SU-DHL-6 (cell line): ENCODE measurements at regions not wholly inside any gene's neighbourhood (a gene's known extent, or its start where the extent isn't known, plus 50 kb on each side); places are given as distances from the start of the nearest gene placed in this dataset.

ENCODE experiments used
- H2AFZ ChIP-seq: fragments of 200-600 bp; sonication (generic); 2 replicates; pipeline ENCODE4 v1.6.1; 2014; ENCODE audit warnings: low read depth, mild to moderate bottlenecking, moderate library complexity, mixed read lengths, antibody characterized with exemption, low read length; ENCODE audit not compliant: severe bottlenecking
- H3F3A ChIP-seq: fragments of 200-600 bp; shearing (Covaris generic); 2 replicates; pipeline ENCODE4 v1.6.0; 2016; ENCODE audit warnings: antibody characterized with exemption, mild to moderate bottlenecking; ENCODE audit not compliant: insufficient read depth
- H3K27ac ChIP-seq: fragments of 200-600 bp; sonication (generic); 2 replicates; pipeline ENCODE4 v1.5.1; 2016; ENCODE audit warnings: low read depth, mild to moderate bottlenecking, low read length, moderate library complexity, mixed read lengths
- H3K27me3 ChIP-seq: fragments of 200-600 bp; sonication (generic), shearing (Covaris generic); 2 replicates; pipeline ENCODE4 v1.6.0; 2014; ENCODE audit warnings: mild to moderate bottlenecking, low read length
- H3K36me3 ChIP-seq: fragments of 200-600 bp; sonication (generic); 2 replicates; pipeline ENCODE4 v1.6.1; 2014; ENCODE audit warnings: mild to moderate bottlenecking, low read length, mixed read lengths
- H3K4me2 ChIP-seq: fragments of 300-600, 200-600 bp; shearing (Covaris generic), sonication (generic); 2 replicates; pipeline ENCODE4 v1.6.0; 2014; ENCODE audit warnings: low read length, low read depth, mild to moderate bottlenecking; ENCODE audit not compliant: poor library complexity, severe bottlenecking
- H3K4me3 ChIP-seq: fragments of 200-600 bp; sonication (generic); 2 replicates; pipeline ENCODE4 v1.5.1; 2014; ENCODE audit warnings: antibody characterized with exemption, low read length, mild to moderate bottlenecking, mixed read lengths; ENCODE audit not compliant: insufficient read depth, poor library complexity, severe bottlenecking
- H3K79me2 ChIP-seq: fragments of 200-600 bp; sonication (generic); 2 replicates; pipeline ENCODE4 v1.6.1; 2014; ENCODE audit warnings: mild to moderate bottlenecking, low read length, moderate library complexity; ENCODE audit not compliant: insufficient read depth
- H3K9ac ChIP-seq: fragments of 200-600 bp; sonication (generic); 2 replicates; pipeline ENCODE4 v1.7.0; 2014; ENCODE audit warnings: mild to moderate bottlenecking, low read length
- H3K9me2 ChIP-seq: fragments of 200-600 bp; sonication (generic); replicated peaks from 2 replicates; pipeline ENCODE4 v1.6.1; 2014; ENCODE audit warnings: low read length; ENCODE audit not compliant: insufficient read depth
- H3K9me3 ChIP-seq: fragments of 200-600 bp; sonication (generic); 2 replicates; pipeline ENCODE4 v1.6.1; 2014; ENCODE audit warnings: low read length, mixed read lengths; ENCODE audit not compliant: insufficient read depth
- H4K20me1 ChIP-seq: fragments of 200-600 bp; sonication (generic); 2 replicates; pipeline ENCODE4 v1.6.1; 2014; ENCODE audit warnings: low read depth, mild to moderate bottlenecking, antibody characterized with exemption, low read length, moderate library complexity, mixed read lengths
- CTCF ChIP-seq: fragments of 200-600 bp; sonication (generic); IDR thresholded peaks from one replicate; pipeline ENCODE4 v1.5.1; 2017; ENCODE audit warnings: antibody characterized with exemption, mild to moderate bottlenecking, low read length, moderate library complexity; ENCODE audit not compliant: insufficient read depth, poor library complexity, severe bottlenecking
- EZH2phosphoT487 ChIP-seq: fragments of 200-600 bp; sonication (generic), shearing (Covaris generic); conservative IDR thresholded peaks from 2 replicates; pipeline ENCODE4 v1.6.1; 2018; ENCODE audit warnings: mild to moderate bottlenecking, antibody characterized with exemption, low read length, moderate library complexity, mixed read lengths

- H2AFZ ChIP-seq: no peak overlapping the region
- no peak for TF ChIP-seq EZH2phosphoT487
- TF ChIP-seq CTCF: no peak
- H3K27me3 ChIP-seq: no peaks in the 10 kb centered on the region
- H3K27ac ChIP-seq: no peak overlapping the region
- H3F3A ChIP-seq: no peaks in the 10 kb centered on the region
- H3K9me3 ChIP-seq: no peaks in the 10 kb centered on the region
- H3K9me2 ChIP-seq: no peaks in the 10 kb centered on the region
- no peaks in the 10 kb centered on the region for H4K20me1 ChIP-seq
- H3K9ac ChIP-seq: no peak overlapping the region
- no peaks in the 10 kb centered on the region for H3K36me3 ChIP-seq
- no peak overlapping the region for H3K4me3 ChIP-seq
- no peak overlapping the region for H3K4me2 ChIP-seq
- no peaks in the 10 kb centered on the region for H3K79me2 ChIP-seq
Measured at GRCh38 chr2:64325477-64325851, 128.5 kb upstream of the LGALSL start.

GRCh38 chr2:64325852-64326577 lies 127.9 kb upstream of the LGALSL start:
- H3K9me3 ChIP-seq: no peaks in the 10 kb centered on the region
- no peak overlapping the region for H3K4me2 ChIP-seq
- H3K27me3 ChIP-seq: no peaks in the 10 kb centered on the region
- H2AFZ ChIP-seq: no peak overlapping the region
- no peaks in the 10 kb centered on the region for H3K36me3 ChIP-seq
- H4K20me1 ChIP-seq: no peaks in the 10 kb centered on the region
- no peaks in the 10 kb centered on the region for H3K9me2 ChIP-seq
- no peaks in the 10 kb centered on the region for H3K79me2 ChIP-seq
- H3K4me3 ChIP-seq: no peak overlapping the region
- H3K27ac ChIP-seq: no peak overlapping the region
- no peak overlapping the region for H3K9ac ChIP-seq
- H3F3A ChIP-seq: no peaks in the 10 kb centered on the region
- TF ChIP-seq CTCF (no peak), EZH2phosphoT487 (no peak)

DNA sequence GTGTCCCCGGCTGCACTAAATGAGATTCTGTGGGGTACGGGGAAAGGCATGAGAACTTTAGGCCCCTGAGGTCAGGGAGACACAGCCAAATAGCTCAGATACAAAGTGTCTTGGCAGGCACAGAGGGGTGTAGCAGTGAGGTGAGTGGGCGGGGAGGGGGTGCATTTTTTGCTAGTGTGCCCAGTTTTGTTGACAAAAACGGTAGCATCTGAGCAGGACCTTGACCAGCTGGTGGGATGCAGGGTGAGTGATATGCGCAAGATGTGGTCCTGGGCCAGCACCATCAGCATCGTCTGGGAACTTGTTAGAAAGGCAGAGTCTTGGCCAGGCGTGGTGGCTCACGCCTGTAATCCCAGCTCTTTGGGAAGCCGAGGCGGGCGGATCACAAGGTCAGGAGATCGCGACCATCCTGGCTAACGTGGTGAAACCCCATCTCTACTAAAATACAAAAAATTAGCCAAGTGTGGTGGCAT lies 127.3 kb upstream of the LGALSL start:
- H3K27me3 ChIP-seq: no peaks in the 10 kb centered on the region
- H3K4me3 ChIP-seq: no peak overlapping the region
- no peak overlapping the region for H3K9ac ChIP-seq
- H3K9me3 ChIP-seq: no peaks in the 10 kb centered on the region
- H2AFZ ChIP-seq: no peak overlapping the region
- H3K4me2 ChIP-seq: no peak overlapping the region
- no peaks in the 10 kb centered on the region for H3K9me2 ChIP-seq
- no peaks in the 10 kb centered on the region for H3K36me3 ChIP-seq
- no peaks in the 10 kb centered on the region for H4K20me1 ChIP-seq
- no peaks in the 10 kb centered on the region for H3F3A ChIP-seq
- no peaks in the 10 kb centered on the region for H3K79me2 ChIP-seq
- TF ChIP-seq EZH2phosphoT487 (no peak), CTCF (no peak)
- H3K27ac ChIP-seq: no peak overlapping the region
